BLaER1 treated with 17β-estradiol and CSF1 and Interleukin-3, amounts not matched to agents 10 nM and 100 nM (cell line): ENCODE measurements at regions not wholly inside any gene's neighbourhood (a gene's known extent, or its start where the extent isn't known, plus 50 kb on each side); places are given as distances from the start of the nearest gene placed in this dataset.
"Not testable (repeated sequence)": the region's sequence is repeated elsewhere in the genome, so short reads cannot be mapped to it uniquely, and the experiment has no call there.

ENCODE experiments used
- H3K27ac ChIP-seq, 11 experiments: shearing (Covaris generic); formaldehyde crosslinking; 2 replicates each; pipeline ENCODE4 v1.8.1; 2022
- H3K27me3 ChIP-seq, 11 experiments: shearing (Covaris generic); formaldehyde crosslinking; 2 replicates each; pipeline ENCODE4 v1.8.1; 2022
- H3K36me3 ChIP-seq, 11 experiments: shearing (Covaris generic); formaldehyde crosslinking; 2 replicates each; pipeline ENCODE4 v1.8.1; 2022
- H3K4me1 ChIP-seq, 10 experiments: shearing (Covaris generic); formaldehyde crosslinking; 2 replicates each; pipeline ENCODE4 v1.8.1; 2022
- H3K4me2 ChIP-seq, 11 experiments: shearing (Covaris generic); formaldehyde crosslinking; 2 replicates each; pipeline ENCODE4 v1.8.1; 2022
- H3K4me3 ChIP-seq, 10 experiments: shearing (Covaris generic); formaldehyde crosslinking; 2 replicates each; pipeline ENCODE4 v1.8.1; 2022
- H3K9ac ChIP-seq, 11 experiments: shearing (Covaris generic); formaldehyde crosslinking; 2 replicates each; pipeline ENCODE4 v1.8.1; 2022
- H3K9me3 ChIP-seq, 11 experiments: shearing (Covaris generic); formaldehyde crosslinking; replicated peaks in 1 of 11; 2 replicates each; pipeline ENCODE4 v1.8.1; 2022
- H4K20me1 ChIP-seq, 11 experiments: shearing (Covaris generic); formaldehyde crosslinking; 2 replicates each; pipeline ENCODE4 v1.8.1; 2022
- Cebpa-rat ChIP-seq, 11 experiments: shearing (Covaris generic); IDR thresholded peaks; 2 replicates each; pipeline ENCODE4 v1.8.1; 2022

DNA sequence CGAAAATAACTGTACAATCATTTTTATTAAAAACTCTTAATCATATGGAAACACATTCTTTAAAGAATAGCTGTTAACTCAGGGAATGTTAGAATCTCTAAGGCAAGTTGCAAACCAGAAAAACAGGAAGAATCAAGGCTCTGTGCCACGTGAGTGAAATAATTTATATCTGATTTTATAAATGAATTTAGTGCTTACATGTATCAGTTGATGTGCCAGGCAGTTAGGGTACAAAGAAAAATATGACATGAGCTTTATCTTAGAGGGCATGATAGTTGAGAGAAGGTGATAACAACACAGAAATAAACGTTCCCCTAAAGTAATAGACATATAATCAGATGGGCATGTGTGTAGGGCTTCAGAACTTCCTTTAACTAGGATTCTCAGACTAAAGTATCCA is 734.5 kb upstream of the CCDC179 start:
- Histone ChIP-seq H3K4me3 (no peak overlapping the region), H3K4me1 (no peaks in the 10 kb centered on the region), H3K9me3 (no peaks in the 10 kb centered on the region), H3K27ac (no peak overlapping the region), H3K4me2 (no peak overlapping the region), H3K27me3 (no peaks in the 10 kb centered on the region), H3K9ac (no peak overlapping the region), H4K20me1 (no peaks in the 10 kb centered on the region), H3K36me3 (no peaks in the 10 kb centered on the region)
- TF ChIP-seq Cebpa-rat (IDR thresholded peaks at IDR 0.05) = no peak

DNA sequence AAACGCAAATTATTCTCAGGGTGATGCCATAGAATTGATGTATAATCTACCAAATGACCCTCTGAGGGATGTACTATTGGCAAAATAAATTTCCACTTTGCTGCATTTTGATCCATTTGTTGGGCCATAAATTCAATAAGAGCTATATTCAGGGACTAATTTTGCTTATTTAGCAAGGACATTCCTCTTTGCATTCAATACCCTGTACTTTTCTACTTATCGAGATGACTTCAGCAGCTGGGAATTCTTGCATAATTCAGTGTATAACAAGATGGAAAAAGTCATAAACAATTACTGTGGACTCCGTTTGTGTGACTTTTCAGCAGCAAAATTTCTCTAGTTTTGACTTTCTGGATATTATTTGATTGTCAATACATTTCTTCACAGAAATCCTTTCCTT is 744.7 kb upstream of the CCDC179 start:
- no peak for TF ChIP-seq Cebpa-rat (IDR thresholded peaks at IDR 0.05)
- H3K9ac ChIP-seq = no peak overlapping the region
- H3K4me1 ChIP-seq = no peaks in the 10 kb centered on the region
- H3K4me2 ChIP-seq = no peak overlapping the region
- no peaks in the 10 kb centered on the region for H3K9me3 ChIP-seq
- H3K27ac ChIP-seq = no peak overlapping the region
- no peaks in the 10 kb centered on the region for H3K36me3 ChIP-seq
- H3K27me3 ChIP-seq = no peaks in the 10 kb centered on the region
- H3K4me3 ChIP-seq = no peak overlapping the region
- no peaks in the 10 kb centered on the region for H4K20me1 ChIP-seq

DNA sequence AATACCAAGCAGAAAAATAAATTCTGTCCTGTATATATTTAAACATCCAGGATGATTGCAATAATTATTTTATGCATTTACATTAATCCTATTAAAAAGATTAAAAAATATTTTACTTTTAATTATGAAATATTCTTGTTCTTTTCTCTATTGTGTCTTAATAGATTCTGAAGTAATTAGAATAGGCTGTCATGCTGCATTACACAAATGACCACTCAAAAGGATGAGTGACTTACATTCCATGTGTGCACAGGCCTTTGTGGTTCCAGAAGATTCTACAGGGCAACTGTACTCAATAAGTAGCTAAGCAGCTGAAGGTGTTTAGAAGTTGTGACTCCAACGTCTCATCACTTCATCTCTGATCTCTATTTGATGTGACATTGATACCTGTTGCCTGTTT is 745.9 kb upstream of the CCDC179 start:
- no peak for TF ChIP-seq Cebpa-rat (IDR thresholded peaks at IDR 0.05)

DNA sequence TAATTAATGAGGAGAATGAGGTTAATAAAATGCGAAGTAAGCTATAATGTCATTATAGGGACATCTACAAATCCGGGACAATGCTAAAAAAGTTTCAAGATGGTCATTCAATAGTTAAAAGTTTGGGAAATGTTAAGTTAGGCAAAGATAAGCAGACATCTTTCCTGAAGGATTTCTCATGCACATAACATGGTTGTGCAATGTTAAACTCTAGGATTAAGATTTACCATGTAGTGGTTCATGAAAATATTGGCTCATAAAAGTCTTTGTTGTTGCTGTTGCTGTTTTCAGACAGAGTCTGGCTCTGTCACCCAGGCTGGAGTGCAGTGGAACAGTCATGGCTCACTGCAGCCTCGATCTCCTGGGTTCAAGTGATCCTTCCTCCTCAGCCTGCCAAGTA is 751.5 kb upstream of the CCDC179 start:
- H3K9me3 ChIP-seq = no peaks in the 10 kb centered on the region
- no peak overlapping the region for H3K4me3 ChIP-seq
- no peak overlapping the region for H3K4me2 ChIP-seq
- H3K27me3 ChIP-seq = no peaks in the 10 kb centered on the region
- H3K4me1 ChIP-seq = no peaks in the 10 kb centered on the region
- H3K27ac ChIP-seq = no peak overlapping the region
- no peaks in the 10 kb centered on the region; a peak in 1 of 22 replicates for H4K20me1 ChIP-seq
- TF ChIP-seq Cebpa-rat (IDR thresholded peaks at IDR 0.05) = no peak
- H3K36me3 ChIP-seq = no peaks in the 10 kb centered on the region
- no peak overlapping the region for H3K9ac ChIP-seq

More for the DNA sequence above, 745.9 kb upstream of the CCDC179 start:
- H3K4me1 ChIP-seq = no peaks in the 10 kb centered on the region
- no peaks in the 10 kb centered on the region for H3K9me3 ChIP-seq
- no peaks in the 10 kb centered on the region for H3K36me3 ChIP-seq
- no peaks in the 10 kb centered on the region for H3K27me3 ChIP-seq
- no peak overlapping the region for H3K27ac ChIP-seq
- no peak overlapping the region for H3K9ac ChIP-seq
- H3K4me3 ChIP-seq = no peak overlapping the region
- H3K4me2 ChIP-seq = no peak overlapping the region
- no peaks in the 10 kb centered on the region; a peak in 1 of 22 replicates for H4K20me1 ChIP-seq

DNA sequence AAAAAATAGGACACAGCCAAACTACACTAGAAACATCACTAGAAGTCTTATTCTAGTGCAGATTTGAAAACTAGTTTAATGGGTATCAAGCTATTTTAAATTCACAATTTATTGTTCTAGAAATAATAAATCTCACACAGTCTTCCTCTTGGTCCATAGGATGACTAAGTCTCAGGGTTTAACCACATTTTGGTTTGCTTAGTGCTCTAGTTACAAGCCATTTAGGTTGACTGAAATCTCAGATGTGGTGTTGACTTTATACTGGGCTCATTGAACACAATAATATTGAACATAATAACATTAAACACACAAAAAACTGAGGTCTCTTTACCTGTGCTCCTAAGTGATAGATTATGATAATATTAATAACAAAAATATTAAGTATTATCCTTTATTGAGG is 760.3 kb upstream of the CCDC179 start:
- no peaks in the 10 kb centered on the region for H4K20me1 ChIP-seq
- no peak overlapping the region for H3K9ac ChIP-seq
- H3K27ac ChIP-seq = no peak overlapping the region
- H3K9me3 ChIP-seq = no peaks in the 10 kb centered on the region
- TF ChIP-seq Cebpa-rat (IDR thresholded peaks at IDR 0.05) = no peak
- H3K27me3 ChIP-seq = no peaks in the 10 kb centered on the region
- H3K4me1 ChIP-seq = no peaks in the 10 kb centered on the region
- H3K4me2 ChIP-seq = no peak overlapping the region
- H3K36me3 ChIP-seq = no peaks in the 10 kb centered on the region
- no peak overlapping the region for H3K4me3 ChIP-seq

DNA sequence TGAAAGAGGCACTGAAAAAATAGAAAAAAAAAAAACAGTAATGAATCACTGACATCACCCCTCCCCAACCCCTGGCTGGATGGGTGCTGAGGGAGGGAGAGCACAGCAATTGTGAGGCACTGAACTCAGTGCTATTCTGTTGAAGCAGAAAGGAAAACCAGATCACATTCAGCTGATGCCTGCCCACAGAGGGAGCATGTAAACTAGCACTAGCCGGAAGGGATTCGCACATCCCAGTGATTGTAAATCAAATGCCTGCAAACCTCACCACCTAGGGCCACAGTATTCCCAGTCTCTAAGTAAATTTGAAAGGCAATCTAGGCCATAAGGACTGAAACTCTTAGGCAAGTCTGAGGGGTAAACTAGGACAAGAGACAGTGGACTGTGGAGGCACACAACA is 772.0 kb upstream of the CCDC179 start:
- H3K4me3 ChIP-seq = no peak overlapping the region

DNA sequence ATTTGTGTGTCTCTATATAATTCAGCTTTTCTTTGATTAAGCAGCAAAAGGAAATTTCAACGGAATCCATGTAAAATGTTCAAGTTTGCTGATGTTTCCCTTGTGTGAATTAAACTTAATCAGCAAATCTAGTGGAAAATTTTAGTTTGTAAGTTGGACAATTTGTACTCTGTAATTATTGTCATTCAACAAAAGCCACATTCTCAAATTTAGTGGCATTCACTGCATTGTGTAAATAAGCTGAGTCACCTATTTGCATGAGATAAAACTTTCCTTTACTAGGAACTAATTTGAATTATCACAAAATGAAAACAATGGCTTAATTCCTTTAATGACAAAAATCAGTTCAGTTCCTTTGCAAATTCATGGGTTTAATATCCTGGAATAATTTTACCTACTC is 784.2 kb upstream of the CCDC179 start:
- TF ChIP-seq Cebpa-rat (IDR thresholded peaks at IDR 0.05) = no peak
- Histone ChIP-seq H3K27me3 (no peaks in the 10 kb centered on the region), H3K4me1 (no peaks in the 10 kb centered on the region), H3K4me2 (no peak overlapping the region), H3K9ac (no peak overlapping the region), H3K36me3 (no peaks in the 10 kb centered on the region), H3K9me3 (no peaks in the 10 kb centered on the region), H3K27ac (no peak overlapping the region), H4K20me1 (no peaks in the 10 kb centered on the region), H3K4me3 (no peak overlapping the region)

More for the DNA sequence above, 772.0 kb upstream of the CCDC179 start:
- H3K9me3 ChIP-seq = peaks cover 2 to 8% (median 5%) of the 10 kb centered on the region in 11 experiments; a peak in 19 of 22 replicates
- TF ChIP-seq Cebpa-rat (IDR thresholded peaks at IDR 0.05) = no peak
- no peaks in the 10 kb centered on the region for H3K36me3 ChIP-seq
- H3K27ac ChIP-seq = no peak overlapping the region
- H4K20me1 ChIP-seq = no peaks in the 10 kb centered on the region
- H3K9ac ChIP-seq = no peak overlapping the region
- H3K27me3 ChIP-seq = no peaks in the 10 kb centered on the region
- no peak overlapping the region for H3K4me2 ChIP-seq
- H3K4me1 ChIP-seq = peaks cover 0 to 7% (median 0%) of the 10 kb centered on the region in 10 experiments; a peak in 2 of 20 replicates

DNA sequence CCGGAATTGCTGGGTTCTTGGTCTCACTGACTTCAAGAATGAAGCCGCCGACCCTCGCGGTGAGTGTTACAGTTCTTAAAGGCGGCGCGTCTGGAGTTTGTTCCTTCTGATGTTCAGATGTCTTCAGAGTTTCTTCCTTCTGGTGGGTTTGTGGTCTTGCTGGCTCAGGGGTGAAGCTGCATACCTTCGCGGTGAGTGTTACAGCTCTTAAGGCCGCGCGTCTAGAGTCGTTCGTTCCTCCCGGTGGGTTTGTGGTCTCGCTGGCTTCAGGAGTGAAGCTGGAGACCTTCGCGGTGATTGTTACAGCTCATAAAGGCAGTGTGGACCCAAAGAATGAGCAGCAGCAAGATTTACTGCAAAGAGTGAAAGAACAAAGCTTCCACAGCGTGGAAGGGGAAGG is 792.1 kb upstream of the CCDC179 start:
- H3K27ac ChIP-seq, H3K27me3 ChIP-seq, H3K4me2 ChIP-seq, H3K4me1 ChIP-seq, H3K4me3 ChIP-seq, H3K9ac ChIP-seq, H4K20me1 ChIP-seq, H3K36me3 ChIP-seq: not testable (repeated sequence)
- H3K9me3 ChIP-seq = peaks cover 4 to 18% (median 14%) of the 10 kb centered on the region in 11 experiments; a peak in 19 of 22 replicates

DNA sequence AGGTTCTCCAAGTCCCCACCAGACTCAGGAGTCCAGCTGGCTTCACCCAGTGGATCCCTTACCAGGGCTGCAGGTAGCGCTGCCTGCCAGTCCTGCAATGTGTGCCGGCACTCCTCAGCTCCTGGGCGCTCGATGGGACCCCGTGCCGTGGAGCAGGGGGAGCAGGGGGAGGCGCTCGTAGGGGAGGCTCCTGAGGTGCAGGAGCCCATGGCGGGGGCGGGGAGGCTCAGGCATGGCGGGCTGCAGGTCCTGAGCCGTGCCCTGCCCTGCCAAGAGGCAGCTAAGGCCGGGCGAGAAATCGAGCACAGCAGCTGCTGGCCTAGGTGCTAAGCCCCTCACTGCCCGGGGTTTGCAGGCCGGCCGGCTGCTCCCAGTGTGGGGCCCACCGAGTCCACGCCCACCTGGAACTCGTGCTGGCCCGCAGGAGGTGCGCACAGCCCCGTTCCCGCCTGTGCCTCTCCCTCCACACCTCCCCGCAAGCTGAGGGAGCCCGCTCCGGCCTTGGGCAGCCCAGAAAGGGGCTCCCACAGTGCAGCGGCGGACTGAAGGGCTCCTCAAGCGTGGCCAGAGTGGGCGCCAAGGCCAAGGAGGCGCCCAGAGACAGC is 792.9 kb upstream of the CCDC179 start:
- H3K9me3 ChIP-seq = peaks cover 4 to 18% (median 14%) of the 10 kb centered on the region in 11 experiments; a peak in 19 of 22 replicates
- no peaks in the 10 kb centered on the region for H3K4me1 ChIP-seq
- H3K4me2 ChIP-seq = no peak overlapping the region
- H4K20me1 ChIP-seq = no peaks in the 10 kb centered on the region
- H3K4me3 ChIP-seq = no peak overlapping the region
- H3K9ac ChIP-seq = no peak overlapping the region
- no peak overlapping the region for H3K27ac ChIP-seq
- no peak for TF ChIP-seq Cebpa-rat (IDR thresholded peaks at IDR 0.05)
- no peaks in the 10 kb centered on the region for H3K36me3 ChIP-seq
- H3K27me3 ChIP-seq = no peaks in the 10 kb centered on the region

DNA sequence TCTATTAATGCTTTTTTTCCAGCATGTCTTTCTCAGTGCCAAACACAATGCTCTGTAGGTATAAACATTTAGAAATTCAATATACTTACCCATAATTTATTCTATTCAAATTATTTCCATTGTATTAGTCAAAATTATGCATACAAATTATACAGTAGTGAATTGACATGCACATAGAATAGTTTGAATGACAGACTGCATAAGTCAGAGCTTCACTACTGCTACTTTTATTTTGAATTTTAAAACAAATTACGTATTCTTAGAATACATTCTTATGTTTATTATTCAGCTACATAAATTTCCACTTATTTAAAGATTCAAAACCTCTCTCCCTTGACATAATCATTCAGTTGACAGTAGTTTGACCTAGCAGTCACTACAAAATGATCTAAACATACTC is 808.0 kb upstream of the CCDC179 start:
- Histone ChIP-seq H3K27ac (no peak overlapping the region), H3K9ac (no peak overlapping the region), H3K9me3 (peaks cover 0 to 15% (median 5%) of the 10 kb centered on the region in 11 experiments; a peak in 18 of 22 replicates), H3K4me3 (no peak overlapping the region), H3K4me1 (peaks cover 0 to 9% (median 0%) of the 10 kb centered on the region in 10 experiments; a peak in 1 of 20 replicates), H3K4me2 (no peak overlapping the region), H3K36me3 (no peaks in the 10 kb centered on the region), H4K20me1 (no peaks in the 10 kb centered on the region), H3K27me3 (no peaks in the 10 kb centered on the region)
- TF ChIP-seq Cebpa-rat (IDR thresholded peaks at IDR 0.05) = no peak
